ENCODE measurements at regions not wholly inside any gene's neighbourhood (a gene's known extent, or its start where the extent isn't known, plus 50 kb on each side); places are given as distances from the start of the nearest gene placed in this dataset.

DNA sequence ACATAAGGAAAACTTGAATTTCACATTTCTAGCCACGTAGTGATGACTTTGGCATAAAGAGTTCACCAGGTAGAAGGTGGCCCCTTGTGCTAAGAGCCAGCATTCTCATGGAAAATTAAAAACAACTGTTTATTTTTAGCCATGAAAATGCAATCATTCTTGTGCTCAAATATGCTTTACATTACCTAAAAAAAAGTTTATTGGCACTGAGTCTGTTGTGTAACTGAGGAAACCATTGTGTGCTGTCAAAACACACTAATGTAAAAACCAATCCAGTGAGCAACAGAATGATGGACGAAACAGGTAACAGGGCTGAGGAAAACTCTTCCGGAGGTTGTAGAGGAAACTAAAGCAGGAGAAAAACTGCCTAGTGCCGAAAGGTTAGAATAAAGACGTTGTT is 287.0 kb upstream of the TMC3 start:
- WGBS (ENCODE audit: low lambda C conversion rate, missing lambda C conversion rate) = 79% methylated on average over 5 of the region's 5 CpGs
- no peak overlapping the region for H2AFZ ChIP-seq
- H4K20me1 ChIP-seq (ENCODE audit: insufficient read depth, poor library complexity, severe bottlenecking) = no peaks in the 10 kb centered on the region
- H3K4me3 ChIP-seq = no peak overlapping the region
- TF ChIP-seq EZH2 (IDR thresholded peaks at IDR 0.05; ENCODE audit: borderline replicate concordance) (no peak), EZH2phosphoT487 (IDR thresholded peaks at IDR 0.05; ENCODE audit: low read depth, severe bottlenecking, unreplicated experiment) (no peak)
- H3K4me2 ChIP-seq = no peak overlapping the region
- no peaks in the 10 kb centered on the region for H3K9me2 ChIP-seq (replicated peaks; ENCODE audit: insufficient read depth)
- no peak for DNase-seq (ENCODE audit: low spot score)
- no peak overlapping the region for H3K27ac ChIP-seq
- H3K9me3 ChIP-seq (ENCODE audit: low read depth) = no peaks in the 10 kb centered on the region
- no peaks in the 10 kb centered on the region for H3K36me3 ChIP-seq (replicated peaks; ENCODE audit: insufficient read depth, low read depth)
- H3K79me2 ChIP-seq = no peaks in the 10 kb centered on the region
- no peaks in the 10 kb centered on the region for H3K4me1 ChIP-seq (ENCODE audit: insufficient read depth)
- H3K27me3 ChIP-seq = no peaks in the 10 kb centered on the region

DNA sequence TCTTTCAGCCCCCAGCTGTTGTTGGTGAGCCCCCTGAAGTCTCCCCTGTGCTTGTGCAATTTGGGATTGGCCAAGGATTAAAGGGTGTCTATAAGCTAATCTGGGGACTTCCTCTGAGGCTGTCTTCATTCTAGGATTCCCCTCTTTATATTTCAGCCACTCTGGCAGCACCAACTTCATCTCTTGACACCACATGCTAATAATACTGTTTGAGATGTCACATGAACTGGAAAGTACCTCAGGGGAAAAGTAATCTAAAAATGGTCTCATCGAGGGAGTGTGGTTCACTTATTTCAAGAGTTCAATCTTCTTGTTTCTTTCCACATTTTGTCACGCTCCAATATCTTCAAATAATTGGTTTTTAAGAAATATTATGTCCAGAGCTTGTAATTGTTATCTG is 279.2 kb upstream of the TMC3 start:
- 96% methylated on average over 2 of the region's 2 CpGs for WGBS (ENCODE audit: low lambda C conversion rate, missing lambda C conversion rate)
- Histone ChIP-seq H4K20me1 (ENCODE audit: insufficient read depth, poor library complexity, severe bottlenecking) (no peaks in the 10 kb centered on the region), H3K9me2 (replicated peaks; ENCODE audit: insufficient read depth) (no peaks in the 10 kb centered on the region), H3K9me3 (ENCODE audit: low read depth) (no peaks in the 10 kb centered on the region), H3K4me3 (no peak overlapping the region), H3K79me2 (no peaks in the 10 kb centered on the region), H3K36me3 (replicated peaks; ENCODE audit: insufficient read depth, low read depth) (no peaks in the 10 kb centered on the region), H3K27me3 (no peaks in the 10 kb centered on the region), H3K27ac (no peak overlapping the region), H3K4me1 (ENCODE audit: insufficient read depth) (no peaks in the 10 kb centered on the region), H3K4me2 (no peak overlapping the region), H2AFZ (no peak overlapping the region)
- DNase-seq (ENCODE audit: low spot score) = no peak
- no peak for TF ChIP-seq EZH2phosphoT487 (IDR thresholded peaks at IDR 0.05; ENCODE audit: low read depth, severe bottlenecking, unreplicated experiment)
- TF ChIP-seq, protein P1, sequence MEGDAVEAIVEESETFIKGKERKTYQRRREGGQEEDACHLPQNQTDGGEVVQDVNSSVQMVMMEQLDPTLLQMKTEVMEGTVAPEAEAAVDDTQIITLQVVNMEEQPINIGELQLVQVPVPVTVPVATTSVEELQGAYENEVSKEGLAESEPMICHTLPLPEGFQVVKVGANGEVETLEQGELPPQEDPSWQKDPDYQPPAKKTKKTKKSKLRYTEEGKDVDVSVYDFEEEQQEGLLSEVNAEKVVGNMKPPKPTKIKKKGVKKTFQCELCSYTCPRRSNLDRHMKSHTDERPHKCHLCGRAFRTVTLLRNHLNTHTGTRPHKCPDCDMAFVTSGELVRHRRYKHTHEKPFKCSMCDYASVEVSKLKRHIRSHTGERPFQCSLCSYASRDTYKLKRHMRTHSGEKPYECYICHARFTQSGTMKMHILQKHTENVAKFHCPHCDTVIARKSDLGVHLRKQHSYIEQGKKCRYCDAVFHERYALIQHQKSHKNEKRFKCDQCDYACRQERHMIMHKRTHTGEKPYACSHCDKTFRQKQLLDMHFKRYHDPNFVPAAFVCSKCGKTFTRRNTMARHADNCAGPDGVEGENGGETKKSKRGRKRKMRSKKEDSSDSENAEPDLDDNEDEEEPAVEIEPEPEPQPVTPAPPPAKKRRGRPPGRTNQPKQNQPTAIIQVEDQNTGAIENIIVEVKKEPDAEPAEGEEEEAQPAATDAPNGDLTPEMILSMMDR (IDR thresholded peaks at IDR 0.05; ENCODE audit: poor library complexity) = no peak
- TF ChIP-seq EZH2 (IDR thresholded peaks at IDR 0.05; ENCODE audit: borderline replicate concordance) = no peak

DNA sequence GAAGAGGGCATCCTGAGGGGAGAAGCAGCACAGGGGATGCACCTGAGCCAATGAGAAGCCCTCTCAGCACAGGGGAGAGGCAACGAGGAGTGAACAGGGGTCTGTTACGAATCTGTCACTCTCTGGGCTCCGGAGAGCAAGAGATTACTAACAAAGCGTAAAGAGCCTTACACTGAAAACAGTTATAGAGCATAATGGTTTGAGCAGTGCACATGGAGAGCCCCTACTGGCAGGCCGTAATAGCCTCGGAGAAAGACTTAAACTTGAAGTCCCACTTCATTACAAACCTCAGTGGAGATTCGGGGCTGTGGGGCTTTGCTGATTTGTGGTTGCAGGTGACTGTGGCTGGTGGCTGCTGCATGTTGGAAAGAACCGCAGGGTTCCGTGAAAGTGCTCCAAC is 271.5 kb upstream of the TMC3 start:
- H3K79me2 ChIP-seq = no peaks in the 10 kb centered on the region
- 91% methylated on average over 9 of the region's 9 CpGs for WGBS (ENCODE audit: low lambda C conversion rate, missing lambda C conversion rate)
- peaks cover 10% of the 10 kb centered on the region for H3K4me1 ChIP-seq (ENCODE audit: insufficient read depth)
- H3K36me3 ChIP-seq (replicated peaks; ENCODE audit: insufficient read depth, low read depth) = no peaks in the 10 kb centered on the region
- no peak overlapping the region for H3K4me3 ChIP-seq
- H3K27ac ChIP-seq = no peak overlapping the region
- H3K4me2 ChIP-seq = no peak overlapping the region
- TF ChIP-seq EZH2 (IDR thresholded peaks at IDR 0.05; ENCODE audit: borderline replicate concordance) = no peak
- TF ChIP-seq, protein P1 (IDR thresholded peaks at IDR 0.05; ENCODE audit: poor library complexity) = no peak
- TF ChIP-seq EZH2phosphoT487 (IDR thresholded peaks at IDR 0.05; ENCODE audit: low read depth, severe bottlenecking, unreplicated experiment) = no peak
- no peaks in the 10 kb centered on the region for H3K27me3 ChIP-seq
- H4K20me1 ChIP-seq (ENCODE audit: insufficient read depth, poor library complexity, severe bottlenecking) = no peaks in the 10 kb centered on the region
- H2AFZ ChIP-seq = no peak overlapping the region
- no peaks in the 10 kb centered on the region for H3K9me2 ChIP-seq (replicated peaks; ENCODE audit: insufficient read depth)
- DNase-seq (ENCODE audit: low spot score) = no peak
- no peaks in the 10 kb centered on the region for H3K9me3 ChIP-seq (ENCODE audit: low read depth)

DNA sequence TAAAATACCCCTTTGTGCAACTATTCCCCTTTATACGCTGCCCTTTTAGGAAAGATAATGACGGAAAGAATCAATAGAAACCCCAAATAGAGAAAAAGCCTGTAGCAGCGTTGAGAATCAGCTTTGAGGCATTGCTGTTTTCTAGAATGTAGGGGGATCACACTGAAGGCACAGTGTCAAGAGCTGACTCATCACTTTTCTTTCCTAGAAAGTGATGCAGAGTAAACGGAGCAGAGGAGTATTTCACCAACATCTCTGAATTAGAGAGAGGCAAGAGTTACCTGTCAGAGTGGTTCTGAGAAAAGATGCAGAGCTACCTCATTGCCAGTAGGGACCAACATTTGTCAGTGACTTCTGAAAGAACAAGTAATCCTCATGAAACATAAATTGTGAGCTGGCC is 269.8 kb upstream of the TMC3 start:
- no peak for DNase-seq (ENCODE audit: low spot score)
- no peaks in the 10 kb centered on the region for H4K20me1 ChIP-seq (ENCODE audit: insufficient read depth, poor library complexity, severe bottlenecking)
- H3K4me1 ChIP-seq (ENCODE audit: insufficient read depth) = peaks cover 10% of the 10 kb centered on the region
- TF ChIP-seq EZH2phosphoT487 (IDR thresholded peaks at IDR 0.05; ENCODE audit: low read depth, severe bottlenecking, unreplicated experiment) = no peak
- TF ChIP-seq, protein P1 (IDR thresholded peaks at IDR 0.05; ENCODE audit: poor library complexity) = no peak
- no peak for TF ChIP-seq EZH2 (IDR thresholded peaks at IDR 0.05; ENCODE audit: borderline replicate concordance)
- 90% methylated on average over 4 of the region's 4 CpGs for WGBS (ENCODE audit: low lambda C conversion rate, missing lambda C conversion rate)
- H3K9me2 ChIP-seq (replicated peaks; ENCODE audit: insufficient read depth) = no peaks in the 10 kb centered on the region
- H3K9me3 ChIP-seq (ENCODE audit: low read depth) = no peaks in the 10 kb centered on the region
- no peaks in the 10 kb centered on the region for H3K27me3 ChIP-seq
- H3K36me3 ChIP-seq (replicated peaks; ENCODE audit: insufficient read depth, low read depth) = no peaks in the 10 kb centered on the region
- H3K27ac ChIP-seq = peak overlapping the region; percentile 77
- H3K79me2 ChIP-seq = no peaks in the 10 kb centered on the region
- no peak overlapping the region for H3K4me2 ChIP-seq
- H2AFZ ChIP-seq = no peak overlapping the region
- H3K4me3 ChIP-seq = no peak overlapping the region

All from hepatocyte (in vitro differentiated cells).